ENCODE measurements at regions not wholly inside any gene's neighbourhood (a gene's known extent, or its start where the extent isn't known, plus 50 kb on each side); places are given as distances from the start of the nearest gene placed in this dataset.

- TF ChIP-seq, protein P1, sequence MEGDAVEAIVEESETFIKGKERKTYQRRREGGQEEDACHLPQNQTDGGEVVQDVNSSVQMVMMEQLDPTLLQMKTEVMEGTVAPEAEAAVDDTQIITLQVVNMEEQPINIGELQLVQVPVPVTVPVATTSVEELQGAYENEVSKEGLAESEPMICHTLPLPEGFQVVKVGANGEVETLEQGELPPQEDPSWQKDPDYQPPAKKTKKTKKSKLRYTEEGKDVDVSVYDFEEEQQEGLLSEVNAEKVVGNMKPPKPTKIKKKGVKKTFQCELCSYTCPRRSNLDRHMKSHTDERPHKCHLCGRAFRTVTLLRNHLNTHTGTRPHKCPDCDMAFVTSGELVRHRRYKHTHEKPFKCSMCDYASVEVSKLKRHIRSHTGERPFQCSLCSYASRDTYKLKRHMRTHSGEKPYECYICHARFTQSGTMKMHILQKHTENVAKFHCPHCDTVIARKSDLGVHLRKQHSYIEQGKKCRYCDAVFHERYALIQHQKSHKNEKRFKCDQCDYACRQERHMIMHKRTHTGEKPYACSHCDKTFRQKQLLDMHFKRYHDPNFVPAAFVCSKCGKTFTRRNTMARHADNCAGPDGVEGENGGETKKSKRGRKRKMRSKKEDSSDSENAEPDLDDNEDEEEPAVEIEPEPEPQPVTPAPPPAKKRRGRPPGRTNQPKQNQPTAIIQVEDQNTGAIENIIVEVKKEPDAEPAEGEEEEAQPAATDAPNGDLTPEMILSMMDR (IDR thresholded peaks at IDR 0.05), result no peak
- no peak for TF ChIP-seq EZH2 (IDR thresholded peaks at IDR 0.05; ENCODE audit: borderline replicate concordance, insufficient read depth, low read depth, low read length, poor library complexity, severe bottlenecking)
Measured at GRCh38 chr4:26217481-26217880, 103.3 kb upstream of the RBPJ start.
